NCI-H146 (cell line): ENCODE measurements at regions not wholly inside any gene's neighbourhood (a gene's known extent, or its start where the extent isn't known, plus 50 kb on each side); places are given as distances from the start of the nearest gene placed in this dataset.
"Not testable (repeated sequence)": the region's sequence is repeated elsewhere in the genome, so short reads cannot be mapped to it uniquely, and the experiment has no call there.

Experiments used
- DNase-seq: peaks from one replicate; lab custom pipeline; 2025; lab: John Stamatoyannopoulos, UW

DNA sequence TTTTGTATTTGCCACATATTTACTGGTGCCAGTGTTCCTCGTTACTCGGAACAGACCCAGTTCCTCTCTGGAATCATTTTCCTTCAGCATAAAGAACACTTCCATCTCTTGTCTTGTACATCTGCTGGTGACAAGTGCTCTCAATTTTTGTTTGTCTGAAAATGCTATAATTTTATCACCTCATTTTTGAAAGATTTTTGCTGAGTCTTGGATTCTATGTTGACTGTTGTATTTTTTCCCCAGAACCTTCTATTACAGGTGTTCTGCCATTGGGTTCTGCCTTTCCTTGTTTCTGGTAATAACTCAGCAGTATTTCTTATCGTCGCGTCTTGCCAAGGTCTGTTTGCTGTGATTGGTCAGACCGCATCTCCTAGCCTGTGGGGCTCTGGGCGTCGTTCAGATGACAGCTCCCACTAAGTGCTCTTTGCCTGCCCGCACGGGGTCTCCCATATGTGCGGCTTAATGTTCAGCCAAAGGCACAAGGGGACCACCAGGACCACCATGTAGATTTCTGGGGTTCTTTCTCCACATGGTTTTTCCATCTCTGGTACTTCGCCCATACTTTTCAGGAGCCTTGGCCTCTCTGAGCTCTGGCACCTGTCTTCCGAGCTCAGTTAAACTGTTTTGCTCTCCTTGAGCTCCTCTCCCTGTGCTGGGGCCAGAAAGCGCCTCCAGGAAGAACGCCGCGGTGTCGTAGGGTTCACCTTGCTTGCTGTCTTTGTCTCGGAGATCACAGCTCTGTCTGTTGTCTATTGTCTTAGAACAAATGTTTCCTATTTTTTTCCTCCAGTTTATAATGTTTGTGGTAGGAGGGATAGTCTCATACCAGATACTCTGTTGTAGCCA lies 80.0 kb downstream of the METRNL start:
- DNase-seq: no peak

DNA sequence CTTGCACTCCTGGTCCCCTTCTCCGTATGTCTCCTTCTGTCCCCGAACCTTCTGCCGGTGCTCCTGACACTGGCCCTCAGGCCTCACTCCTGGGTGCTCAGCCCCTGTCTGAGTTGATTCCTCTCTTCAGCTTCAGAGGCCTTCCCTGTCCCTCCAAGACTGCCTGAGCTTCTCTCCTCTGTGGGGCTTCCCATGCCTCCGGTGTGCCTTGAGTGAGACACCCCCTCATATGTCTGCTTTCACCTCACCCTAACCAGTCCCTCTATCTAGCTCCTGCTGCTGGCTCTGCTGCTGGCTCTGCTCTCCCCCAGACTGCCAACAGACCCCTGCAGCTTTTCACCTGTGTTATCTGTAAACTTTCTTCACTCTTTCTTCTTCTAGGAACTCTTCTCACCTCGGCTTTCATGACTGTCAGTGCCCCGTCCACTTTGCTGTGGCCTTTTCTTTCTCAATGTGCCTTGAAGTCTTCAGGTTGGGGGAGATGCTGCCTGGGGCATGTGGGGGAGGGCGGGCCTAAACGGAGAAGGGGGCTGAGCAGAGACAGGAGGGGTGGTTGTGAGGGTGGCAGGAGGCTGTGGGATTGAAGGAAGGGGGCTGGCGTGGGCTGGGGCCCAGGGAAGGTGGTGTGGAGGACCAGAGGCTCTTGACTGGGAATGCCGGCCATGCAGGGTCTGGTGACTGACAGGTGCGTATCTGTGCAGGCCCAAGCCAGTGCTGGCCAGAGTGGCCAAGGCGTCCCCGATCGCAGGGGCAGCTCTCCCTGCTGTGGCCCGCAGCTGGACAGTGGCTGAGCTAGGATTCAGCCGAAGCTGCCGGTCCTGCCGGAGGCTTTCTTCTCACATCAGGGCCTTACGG lies 81.3 kb downstream of the METRNL start:
- DNase-seq: no peak

DNA sequence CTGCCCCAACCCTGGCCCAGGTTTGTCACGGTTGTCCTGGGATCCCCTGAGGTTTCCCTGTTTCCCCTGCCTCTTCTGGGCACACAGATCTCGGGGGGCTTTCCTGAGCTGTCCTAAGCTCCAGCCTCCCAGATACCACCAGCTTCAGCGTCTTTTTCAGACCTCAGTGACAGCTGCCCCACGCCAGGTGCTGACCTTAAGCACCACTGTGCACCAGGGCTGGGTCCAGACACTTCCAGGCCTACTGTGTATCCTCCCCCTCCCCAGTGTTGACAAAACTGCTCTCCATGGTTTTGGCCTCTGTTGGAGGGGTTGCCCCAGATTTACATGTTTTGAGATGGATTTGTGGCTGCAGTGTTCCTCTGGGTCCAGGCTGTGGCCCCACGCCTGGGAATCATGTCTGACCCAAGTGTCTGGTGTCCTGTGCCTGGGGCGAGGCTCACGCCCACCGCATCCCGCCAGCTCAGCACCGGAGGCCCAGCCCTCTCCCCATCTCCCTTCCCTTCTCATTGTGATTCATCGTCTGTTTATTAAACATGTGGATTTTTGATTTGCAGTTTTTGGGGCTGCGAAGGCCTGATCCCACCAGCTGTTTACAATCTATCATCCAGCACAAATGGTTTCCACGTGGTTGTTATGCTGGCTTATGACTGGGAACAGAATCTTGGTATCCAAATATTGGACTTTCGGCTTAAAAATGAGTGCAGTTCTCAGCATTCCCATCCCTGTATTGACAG lies 82.1 kb downstream of the METRNL start:
- DNase-seq: no peak

DNA sequence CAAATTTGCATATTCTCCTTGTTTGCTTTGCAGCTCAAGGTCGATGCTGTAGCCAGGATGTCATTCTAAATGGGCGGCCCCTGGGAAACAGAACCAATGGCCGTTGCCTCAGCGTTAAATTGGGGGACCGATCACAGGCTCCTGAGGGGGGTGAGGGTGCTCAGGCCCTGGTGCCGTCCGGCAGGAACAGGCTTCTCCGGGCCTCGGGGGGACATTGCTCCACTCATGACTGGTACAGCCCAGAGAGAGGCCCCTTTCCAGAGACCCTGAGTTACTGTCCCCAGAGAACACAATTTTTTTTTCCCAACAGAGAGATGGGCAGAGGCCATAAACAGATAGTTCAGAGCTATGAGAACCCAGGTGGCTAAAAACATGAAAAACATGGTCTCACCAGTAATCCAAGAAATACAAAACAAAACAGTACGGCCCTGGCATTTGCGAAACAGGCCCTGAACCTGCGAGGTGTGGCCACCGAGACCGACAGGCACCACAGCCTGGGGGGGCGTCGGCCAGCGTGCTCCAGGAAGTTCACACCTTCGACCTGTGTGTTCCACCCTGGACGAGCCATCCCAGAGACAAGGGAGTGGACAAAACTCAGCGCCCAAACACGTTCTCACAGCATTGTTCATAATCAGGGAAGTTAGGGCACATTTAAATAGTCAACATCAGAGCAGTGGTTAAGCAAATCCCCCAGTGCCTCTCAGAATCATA lies 82.8 kb downstream of the METRNL start:
- DNase-seq: no peak

DNA sequence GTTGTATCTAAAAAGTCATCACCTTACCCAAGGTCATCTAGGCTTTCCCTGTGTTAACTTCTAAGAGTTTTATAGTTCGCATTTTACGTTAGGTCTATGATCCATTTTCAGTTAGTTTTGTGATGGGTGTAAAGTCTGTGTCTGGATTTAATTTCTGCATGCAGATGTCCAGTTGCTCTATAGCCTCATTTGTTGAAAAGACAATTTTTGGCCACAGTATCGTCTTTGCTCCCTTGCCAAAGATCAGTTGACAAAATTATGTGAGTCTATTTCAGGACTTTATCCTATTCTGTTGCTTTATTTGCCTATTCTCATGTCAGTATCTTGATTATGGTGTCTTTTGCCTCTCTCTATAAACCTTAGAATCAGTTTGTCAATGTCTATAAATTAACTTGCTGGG lies 85.1 kb downstream of the METRNL start:
- no peak for DNase-seq

DNA sequence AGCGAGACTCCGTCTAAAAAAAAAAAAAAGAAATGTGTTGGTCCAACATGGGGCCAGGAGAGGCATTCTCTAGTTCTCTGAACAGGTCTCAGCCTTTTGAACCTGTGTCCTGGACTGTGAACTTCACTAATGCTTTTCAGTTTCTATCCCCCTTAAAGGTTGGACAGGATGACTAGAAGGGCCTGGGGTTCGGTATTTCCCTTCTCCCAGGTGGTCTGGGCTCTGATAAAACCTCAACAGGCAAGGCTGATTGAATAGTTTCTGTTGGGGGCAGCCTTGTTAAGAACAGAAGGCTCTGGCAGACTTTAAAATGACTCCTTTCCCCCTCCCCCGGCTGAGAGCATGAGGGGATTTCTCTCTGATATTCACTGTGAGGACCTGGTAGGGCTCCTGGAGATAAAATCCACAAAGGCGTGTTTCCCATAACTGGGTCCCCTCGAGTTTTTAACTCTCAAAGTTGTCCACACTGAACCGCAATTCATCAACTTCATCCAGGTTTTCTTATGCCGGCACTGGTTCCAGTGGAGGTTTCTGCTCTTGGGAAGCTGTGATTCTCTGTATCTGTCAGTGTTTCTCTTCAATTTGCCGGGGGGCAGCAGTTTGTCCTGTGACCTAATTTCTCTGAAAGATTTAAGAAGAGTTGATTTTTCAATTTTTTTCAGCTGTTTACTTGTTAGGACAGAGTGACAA lies 91.3 kb downstream of the METRNL start:
- DNase-seq: no peak

DNA sequence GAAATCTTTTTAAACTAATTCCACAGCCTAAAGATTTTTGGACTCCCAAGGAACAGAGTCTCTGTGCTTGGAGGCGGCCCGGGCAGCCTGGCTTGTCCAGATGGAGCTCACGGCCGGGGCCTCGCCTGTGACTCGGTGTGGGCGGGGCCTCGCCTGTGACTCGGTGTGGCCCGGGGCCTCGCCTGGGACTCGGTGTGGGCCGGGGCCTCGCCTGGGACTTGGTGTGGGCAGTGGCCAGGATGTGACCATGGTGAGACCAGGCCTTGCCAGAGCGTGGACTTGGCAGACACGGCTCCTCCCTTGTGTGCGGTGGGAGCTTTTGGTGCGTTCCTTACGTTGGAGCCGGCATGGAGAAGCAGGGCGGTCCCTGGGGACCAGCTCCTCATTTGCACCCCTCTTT lies 92.3 kb downstream of the METRNL start:
- DNase-seq: no peak

DNA sequence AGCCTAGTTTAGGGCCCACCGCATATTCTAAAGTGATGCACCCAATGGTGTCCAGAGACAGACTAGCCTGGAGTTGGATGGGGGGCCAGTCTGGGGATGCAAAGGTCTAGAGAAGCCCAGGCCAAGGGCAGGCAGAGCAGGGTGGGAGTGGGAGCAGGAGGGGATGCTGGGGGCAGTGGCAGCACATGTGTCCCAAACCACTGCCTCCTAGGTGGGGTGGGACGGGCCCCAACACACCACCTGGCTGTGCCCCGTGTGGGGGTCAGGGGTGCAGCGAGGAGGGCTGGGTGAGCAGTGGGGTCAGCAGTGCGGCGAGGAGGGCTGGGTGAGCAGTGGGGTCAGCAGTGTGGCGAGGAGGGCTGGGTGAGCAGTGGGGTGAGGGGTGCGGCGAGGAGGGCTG lies 92.7 kb downstream of the METRNL start:
- DNase-seq: not testable (repeated sequence)

DNA sequence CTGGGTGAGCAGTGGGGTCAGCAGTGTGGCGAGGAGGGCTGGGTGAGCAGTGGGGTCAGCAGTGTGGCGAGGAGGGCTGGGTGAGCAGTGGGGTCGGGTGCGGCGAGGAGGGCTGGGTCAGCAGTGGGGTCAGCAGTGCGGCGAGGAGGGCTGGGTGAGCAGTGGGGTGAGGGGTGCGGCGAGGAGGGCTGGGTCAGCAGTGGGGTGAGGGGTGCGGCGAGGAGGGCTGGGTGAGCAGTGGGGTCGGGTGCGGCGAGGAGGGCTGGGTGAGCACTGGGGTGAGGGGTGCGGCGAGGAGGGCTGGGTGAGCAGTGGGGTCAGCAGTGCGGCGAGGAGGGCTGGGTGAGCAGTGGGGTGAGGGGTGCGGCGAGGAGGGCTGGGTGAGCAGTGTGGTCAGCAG lies 93.2 kb downstream of the METRNL start:
- not testable (repeated sequence) for DNase-seq

DNA sequence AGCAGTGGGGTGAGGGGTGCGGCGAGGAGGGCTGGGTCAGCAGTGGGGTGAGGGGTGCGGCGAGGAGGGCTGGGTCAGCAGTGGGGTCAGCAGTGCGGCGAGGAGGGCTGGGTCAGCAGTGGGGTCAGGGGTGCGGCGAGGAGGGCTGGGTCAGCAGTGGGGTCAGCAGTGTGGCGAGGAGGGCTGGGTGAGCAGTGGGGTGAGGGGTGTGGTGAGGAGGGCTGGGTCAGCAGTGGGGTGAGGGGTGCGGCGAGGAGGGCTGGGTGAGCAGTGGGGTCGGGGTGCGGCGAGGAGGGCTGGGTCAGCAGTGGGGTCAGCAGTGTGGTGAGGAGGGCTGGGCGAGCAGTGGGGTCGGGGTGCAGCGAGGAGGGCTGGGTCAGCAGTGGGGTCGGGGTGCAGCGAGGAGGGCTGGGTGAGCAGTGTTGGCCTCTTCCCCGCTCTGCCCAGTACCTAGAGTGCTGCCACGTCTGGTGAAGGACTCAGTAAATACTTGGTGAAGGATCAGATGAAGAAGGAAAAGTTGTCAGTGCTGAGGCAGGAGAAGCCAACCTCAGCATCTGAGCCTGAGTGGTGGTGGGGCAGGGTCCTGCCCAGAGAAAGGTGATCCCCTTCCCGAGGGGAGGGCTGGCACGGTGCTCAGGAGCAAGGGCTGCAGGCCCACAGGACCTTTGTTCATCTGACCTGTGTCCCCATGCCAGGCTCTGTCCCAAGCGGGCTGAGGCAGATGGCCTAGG lies 93.9 kb downstream of the METRNL start:
- not testable (repeated sequence) for DNase-seq

DNA sequence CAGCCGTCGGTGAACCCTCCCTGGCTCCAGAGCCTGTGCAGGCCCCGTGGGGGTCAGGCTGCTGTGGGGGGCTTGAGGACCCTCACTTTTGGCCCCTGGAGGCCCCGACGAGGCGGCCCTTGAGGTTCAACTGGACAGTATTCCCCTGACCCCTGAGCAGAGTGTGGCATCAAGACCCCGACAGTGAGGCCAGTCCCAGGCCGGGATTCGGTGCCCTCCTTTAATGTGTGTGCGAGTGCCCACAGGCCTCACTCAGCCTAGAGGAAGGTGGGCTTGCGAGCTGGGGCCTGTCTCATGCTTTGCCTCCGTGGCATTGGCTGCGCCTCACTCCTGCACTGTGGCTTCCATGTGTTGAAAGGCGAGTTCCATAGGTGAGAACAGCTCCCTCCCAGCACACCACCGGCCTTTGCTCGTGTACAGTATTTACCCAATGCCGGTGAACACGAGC lies 94.5 kb downstream of the METRNL start:
- DNase-seq: no peak

DNA sequence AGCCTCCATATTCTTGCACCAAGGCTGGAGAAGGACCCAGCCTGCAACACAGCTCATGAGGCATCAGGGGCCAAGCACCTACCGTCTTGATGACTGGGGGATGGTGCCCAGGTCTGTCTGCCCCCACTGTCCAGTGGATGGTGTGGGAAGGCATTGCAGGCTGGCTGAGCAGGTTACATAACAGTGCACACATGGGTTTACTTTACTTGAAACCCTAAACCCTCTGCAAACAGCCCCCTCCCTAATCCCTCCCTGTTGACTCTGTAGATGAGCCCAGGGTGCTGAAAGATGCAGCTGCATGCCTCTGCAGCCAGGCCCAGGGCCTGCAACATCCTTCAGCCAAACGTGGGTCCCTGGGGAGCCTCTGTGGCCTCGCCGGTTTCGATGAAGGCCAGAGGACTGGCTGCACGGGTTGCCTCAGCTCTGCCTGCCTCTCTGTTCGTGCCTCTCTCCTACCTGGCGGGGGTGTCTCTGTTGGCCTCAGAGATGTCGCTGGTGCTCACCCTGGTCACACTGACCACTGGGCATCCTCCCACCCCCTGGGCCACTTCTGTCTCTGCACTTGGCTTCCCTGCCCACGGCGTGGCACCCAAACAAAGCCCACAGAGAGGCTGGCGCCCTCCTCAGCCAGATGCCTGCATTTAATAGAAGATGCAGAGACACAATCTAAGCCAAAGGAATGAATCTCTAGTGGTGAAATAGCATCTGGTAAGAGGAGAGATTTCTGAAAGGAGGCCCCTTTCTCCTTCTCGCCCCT lies 95.1 kb downstream of the METRNL start:
- peak; percentile 21 for DNase-seq

DNA sequence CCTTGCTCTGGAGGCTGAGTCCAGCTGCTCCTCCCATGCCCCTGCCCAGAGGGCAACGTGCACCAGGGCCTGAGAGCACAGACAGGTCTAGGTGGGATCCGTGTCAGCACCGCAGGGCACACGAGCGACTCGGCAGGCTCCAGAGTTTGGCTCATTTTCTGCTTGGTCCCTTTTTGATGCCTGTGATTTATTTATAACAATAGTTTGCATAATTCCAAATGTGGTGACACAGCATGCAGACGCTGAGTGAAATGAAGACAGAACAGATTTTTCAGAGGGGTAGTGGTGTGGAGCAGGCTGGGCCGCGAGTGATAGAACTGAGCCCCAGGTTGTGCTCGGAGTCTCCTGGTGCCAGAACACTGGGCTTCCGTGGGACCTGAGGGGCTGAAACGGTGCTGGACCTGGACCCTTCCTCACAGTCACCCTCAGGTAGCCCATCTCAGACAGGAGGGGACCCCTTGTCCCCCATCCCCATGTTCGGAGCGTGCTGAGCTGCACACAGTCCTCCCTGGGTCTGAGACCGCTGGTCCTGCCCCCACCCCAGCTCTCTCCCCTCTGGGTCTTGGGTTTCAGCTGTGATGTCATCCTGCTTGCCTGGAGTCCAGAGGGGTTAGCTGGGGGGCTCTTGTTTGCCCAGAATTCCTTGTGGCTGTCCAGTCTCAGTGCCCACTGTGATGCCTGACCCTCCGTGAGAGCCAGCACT lies 95.9 kb downstream of the METRNL start:
- no peak for DNase-seq

DNA sequence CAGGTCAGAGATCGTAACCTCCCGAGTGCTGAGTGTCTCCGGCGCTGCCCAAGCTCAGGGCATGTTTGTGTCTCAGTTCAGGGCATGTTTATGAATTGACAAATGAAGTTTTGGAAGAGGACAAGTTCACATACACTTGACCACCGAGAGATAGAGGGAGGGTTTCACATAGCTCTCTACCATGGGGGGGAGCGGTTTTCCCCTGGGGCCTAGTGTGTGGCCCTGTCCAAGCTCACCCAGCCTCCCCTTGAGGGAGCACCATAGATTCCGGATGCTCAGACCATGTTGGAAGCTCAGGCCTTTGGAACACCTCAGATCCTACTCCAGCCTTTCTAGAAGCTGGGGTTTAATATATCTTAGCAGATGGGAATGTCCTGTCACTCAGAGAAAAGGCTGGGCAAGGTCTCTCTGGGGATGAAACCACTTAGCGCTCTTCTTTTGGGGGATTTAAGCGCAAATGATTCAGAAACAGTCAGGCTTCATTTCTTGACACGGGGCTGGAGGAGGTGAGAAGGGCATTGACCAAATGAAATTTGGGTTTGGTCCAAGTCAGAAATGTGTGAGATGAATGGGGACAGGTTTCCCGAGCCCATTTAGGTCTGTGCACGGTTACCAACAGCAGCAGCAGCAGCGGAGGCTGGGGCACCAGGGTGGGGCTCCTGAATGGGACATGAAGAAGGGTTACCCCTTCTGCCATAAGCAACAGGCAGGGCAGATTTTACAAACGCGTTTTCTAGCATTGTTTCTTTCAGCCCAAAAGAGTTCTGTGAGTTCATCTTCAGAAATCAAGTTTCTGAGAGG lies 96.6 kb downstream of the METRNL start:
- no peak for DNase-seq

DNA sequence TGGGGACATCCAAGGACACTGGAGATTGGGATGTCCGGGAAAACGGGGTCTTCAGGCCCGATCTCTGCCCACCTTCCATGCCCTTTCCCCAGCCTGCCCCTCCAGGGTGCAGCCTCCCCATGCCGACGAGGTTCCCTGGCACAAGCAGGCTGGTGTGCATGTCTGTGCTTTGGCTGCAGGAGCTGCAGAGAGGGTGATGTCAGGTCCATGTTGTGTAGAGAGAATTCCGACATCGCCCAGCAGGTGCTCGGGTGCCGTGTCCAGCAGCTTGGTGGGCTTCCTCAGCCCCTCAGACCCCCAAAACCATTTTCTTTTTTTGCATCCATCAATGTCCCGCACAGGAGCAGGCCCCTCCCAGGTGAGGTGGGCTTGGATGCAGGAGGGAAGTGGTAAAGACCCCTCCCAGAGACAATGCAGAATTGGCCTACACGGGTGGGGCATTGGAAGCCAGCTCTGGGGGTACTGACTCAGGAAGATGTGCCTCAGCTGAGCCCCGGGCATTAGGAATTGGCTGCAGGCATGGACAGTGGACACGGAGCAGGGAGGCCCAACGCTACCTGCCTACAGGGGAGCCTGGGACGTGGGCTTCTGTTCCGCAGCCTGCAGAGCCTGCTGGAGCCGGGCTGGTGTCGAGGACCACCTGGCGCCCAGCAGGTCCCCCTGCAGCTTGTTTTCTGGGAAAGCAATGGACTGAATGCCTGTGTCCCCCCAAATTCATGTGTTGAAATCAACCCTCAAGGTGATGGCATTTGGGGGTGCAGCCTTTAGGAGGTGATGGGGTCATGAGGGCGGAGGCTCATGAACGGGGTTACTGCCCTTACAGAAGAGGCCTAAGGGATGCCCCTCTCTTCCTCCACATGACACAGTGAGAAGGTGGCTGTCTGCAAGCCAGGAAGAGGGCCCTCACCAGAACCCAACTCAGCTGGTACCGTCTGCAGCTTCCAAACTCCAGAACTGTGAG lies 97.5 kb downstream of the METRNL start:
- DNase-seq: no peak

DNA sequence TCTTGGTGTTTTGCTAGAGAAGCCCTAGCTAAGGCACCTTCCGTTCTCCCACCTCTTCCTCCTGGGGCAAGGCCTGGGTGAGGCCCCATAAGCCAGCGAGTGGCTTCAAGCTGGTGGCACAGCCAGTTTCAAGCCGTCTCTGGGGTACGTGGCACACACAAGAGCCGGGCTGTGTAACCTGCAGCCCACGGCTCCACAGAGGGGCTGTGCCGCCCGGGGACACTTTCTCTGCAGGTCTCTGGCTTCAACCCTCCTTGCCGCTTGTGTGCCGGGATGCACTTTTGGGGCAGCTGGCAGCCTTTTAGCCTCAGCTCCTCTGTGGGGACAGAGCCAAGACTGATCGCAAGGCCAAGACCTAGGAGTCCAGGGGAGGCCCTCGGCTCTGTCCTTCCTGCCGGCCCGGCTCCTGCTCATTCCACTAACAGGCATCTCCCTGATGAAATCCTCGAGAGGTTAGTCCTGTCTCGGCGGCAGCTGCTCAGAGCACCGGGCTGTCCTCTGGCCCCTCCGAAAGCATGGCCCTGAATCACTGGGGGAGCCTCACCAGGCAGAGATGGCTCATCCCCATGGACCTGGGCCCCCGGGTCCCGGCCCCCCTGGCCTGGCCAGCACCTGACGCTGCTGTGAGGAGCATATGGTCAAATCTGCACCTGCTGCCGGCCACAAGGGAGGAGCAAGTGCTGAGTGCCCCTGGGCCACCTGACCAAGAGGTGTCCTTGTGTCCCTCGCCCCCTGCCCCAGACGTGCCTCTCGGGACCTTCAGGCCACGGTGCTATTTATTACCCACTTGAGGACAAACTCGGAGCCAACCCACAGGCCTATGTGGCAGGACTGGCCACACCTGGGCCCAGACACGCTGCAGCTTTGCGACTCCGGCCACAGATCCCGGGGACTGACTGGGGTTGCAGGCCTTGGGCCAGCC lies 98.5 kb downstream of the METRNL start:
- DNase-seq: no peak
